NK-92 (cell line): ENCODE measurements at regions not wholly inside any gene's neighbourhood (a gene's known extent, or its start where the extent isn't known, plus 50 kb on each side); places are given as distances from the start of the nearest gene placed in this dataset.
"Not testable (repeated sequence)": the region's sequence is repeated elsewhere in the genome, so short reads cannot be mapped to it uniquely, and the experiment has no call there.

Source experiments
- DNase-seq: peaks from one replicate; lab custom pipeline; 2025; ENCODE audit not compliant: unreplicated experiment; lab: John Stamatoyannopoulos, UW

DNA sequence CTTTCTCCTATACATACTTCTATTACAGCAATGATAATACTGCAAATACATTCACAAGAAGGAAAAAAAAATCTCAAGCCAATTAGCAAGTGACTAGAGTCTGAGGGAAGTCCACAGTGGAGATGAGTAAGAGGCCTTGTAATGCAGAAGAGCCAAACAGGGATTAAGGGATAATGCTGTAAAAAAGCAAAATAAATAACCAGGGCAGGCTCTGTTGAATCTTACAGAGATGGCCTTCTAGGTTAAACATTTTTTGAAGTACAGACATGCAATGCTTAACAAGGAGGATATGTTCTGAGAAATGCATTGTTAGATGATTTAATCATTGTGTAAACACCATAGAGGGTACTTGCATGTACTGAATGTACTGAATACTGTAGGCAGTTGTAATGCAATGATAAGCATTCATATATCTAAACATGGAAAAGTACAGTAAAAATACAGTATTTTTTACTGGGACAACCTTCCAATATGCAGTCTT, 122.1 kb upstream of the RMDN2 start:
- DNase-seq: no peak

DNA sequence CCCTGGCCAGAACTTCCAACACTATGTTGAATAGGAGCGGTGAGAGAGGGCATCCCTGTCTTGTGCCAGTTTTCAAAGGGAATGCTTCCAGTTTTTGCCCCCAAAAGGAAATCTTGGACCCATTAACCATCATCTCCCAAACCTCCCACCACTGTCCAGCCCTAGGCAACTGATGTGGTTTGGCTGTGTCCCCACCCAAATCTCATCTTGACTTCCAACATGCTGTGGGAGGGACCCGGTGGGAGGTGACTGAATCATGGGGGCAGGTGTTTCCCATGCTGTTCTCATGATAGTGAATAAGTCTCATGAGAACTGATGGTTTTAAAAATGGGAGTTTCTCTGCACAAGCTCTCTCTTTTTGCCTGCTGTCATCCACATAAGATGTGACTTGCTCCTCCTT, 119.1 kb upstream of the RMDN2 start:
- not testable (repeated sequence) for DNase-seq

DNA sequence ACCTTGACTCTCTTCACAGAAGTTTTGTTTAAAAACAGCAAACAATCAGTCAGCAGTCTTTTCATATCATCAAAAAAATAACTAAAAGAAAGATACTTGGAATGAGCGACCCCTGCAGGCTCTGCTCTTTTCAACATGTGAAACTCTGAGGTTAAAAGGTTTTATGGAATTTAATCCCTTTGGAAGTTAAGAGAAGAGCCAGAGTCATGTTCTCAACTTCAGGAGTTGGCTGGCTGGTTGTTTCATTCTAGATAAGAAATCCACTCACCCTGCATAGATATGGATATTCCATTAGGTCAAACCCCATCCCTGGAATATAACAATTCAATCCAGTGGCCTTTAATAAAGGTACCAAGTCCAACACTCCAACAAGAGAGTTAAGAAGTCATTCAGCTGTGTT, 115.6 kb upstream of the RMDN2 start:
- no peak for DNase-seq

DNA sequence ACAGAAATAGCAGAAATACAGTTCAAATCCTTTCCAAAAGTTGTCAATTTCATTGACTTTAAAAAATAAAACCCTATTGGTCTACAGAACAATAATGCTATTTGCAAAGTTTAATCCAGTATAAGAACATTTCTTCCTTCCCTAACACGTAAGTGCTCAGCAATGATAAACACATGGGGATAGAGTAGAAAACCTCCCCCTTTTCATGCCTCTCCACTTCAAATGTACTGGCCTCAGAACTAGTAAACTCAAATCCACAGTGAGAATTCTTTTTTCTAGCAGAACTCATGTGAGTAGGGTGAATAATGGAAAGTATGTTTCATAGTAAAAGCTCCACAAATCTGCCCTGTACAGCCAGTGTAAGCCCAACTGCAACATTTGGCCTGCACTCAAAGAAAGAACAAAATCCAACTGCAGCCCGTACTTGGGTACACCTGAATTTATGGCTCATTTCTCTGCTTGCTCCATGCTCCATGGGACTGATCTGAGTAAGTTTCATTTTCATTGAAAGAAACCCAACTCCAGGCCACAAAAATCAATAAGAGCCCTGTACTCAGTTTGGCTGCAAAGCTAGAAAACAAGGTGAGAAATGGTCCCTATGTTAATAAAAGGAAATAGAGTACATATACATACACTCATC, 115.0 kb upstream of the RMDN2 start:
- no peak for DNase-seq

DNA sequence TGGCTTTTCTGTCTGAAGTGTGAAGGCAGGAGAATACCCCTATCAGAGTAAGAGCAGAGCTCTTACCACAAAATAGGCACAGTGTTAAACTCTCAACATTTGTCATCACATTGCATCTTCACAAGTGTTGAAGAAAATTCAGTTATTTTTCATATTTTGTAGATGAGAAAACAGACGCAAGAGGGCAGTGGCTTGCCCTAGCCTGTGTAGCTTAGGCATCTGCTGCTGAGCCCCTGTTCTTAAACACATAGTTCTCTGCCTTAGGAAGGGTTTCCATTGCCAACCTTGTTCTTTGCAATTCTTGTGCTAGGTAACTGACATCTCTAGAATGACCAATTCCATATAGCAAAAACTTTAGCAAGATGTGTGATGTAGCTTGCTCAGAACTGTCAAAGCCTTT, 112.7 kb upstream of the RMDN2 start:
- no peak for DNase-seq

DNA sequence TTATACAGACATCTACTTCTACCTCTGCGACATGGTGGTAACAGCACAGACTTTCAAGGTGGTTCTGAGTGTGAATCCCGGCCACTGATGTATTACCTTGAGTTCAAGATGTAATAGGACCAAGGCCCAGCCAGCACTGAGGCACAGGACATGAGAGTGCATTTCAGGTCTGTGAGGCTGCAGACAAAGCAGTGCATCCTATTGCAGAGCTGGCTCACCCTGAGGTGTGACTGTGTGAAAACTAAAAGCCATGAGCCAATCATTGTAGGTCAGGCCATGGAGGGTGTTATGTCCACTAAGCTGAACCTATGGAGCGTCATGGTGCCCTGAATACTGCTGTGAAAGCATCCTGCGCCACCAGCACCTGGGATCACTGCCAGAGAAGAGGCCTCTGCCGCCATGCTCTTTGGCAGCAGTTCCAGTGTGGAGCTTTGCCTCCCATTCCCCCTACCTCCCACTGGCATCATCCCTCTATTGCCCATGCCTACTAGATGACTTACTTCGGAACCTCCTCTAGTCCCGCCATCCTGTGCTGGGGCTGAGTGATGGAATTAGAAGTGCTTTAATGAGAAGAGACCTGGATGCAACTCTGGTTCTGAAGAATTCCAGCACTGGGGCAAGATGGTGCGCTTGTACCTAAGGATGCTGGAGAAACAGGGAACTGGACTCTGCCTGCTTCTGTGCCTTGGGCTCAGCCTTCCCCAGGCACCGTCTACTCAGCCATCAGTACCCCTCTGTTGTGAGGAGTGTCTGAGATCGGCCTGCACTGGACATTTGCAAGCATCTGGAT, 112.0 kb upstream of the RMDN2 start:
- DNase-seq: no peak

DNA sequence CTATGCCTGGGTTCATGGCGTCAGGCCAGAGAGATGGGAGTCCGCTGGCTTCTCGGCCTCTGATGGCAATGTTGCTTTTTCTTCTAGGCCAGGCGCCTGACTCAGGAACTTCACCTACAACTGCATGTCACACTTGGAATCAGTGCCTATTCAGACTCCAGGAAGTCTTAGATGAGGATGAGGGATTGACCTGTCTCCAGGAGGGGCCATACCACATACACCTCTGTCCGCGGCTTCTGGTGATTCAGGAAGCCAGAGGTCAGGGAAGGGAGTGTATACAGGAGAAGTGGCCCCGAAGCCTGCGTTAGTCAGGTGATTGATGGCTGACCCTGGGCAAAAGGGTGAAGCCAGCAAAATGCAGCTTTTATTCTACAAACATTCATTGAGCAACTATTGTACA, 109.1 kb upstream of the RMDN2 start:
- no peak for DNase-seq

DNA sequence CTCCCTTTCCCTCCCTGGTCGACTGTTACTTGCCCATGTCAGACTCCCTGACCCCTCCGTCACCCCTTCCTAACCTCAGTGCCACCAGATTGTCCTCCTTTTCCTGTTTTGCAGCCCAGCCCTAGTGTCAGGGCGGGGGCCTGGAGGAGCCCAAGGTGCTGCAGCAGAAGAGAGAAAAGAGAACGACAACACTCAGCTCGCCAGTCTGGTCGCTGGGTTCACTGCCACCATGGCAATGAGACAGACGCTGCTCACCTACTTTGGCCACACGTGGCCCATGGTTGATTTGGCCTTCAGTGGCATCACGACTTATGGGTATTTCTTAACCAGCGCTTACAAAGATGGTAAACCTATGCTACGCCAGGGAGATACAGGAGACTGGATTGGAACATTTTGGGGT, 108.4 kb upstream of the RMDN2 start:
- no peak for DNase-seq

DNA sequence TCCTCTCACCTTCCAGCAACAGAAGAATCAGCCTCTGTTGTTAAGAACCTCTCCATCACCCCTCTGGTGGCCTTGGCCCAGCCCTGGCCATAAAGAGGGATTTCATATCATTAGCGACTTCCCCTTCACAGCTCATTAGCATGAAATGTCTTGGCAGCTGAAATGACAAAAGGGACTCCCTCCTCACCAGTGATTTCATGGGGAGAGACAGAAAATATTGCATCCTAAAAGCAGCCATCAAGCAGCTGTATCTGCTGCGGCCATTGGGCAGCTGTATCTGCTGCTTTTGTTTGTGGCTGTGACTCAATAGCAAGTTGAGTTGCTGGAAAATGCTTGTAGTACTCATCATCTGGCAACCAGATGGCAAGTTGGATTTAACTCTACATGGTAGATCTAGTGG, 105.9 kb upstream of the RMDN2 start:
- no peak for DNase-seq

DNA sequence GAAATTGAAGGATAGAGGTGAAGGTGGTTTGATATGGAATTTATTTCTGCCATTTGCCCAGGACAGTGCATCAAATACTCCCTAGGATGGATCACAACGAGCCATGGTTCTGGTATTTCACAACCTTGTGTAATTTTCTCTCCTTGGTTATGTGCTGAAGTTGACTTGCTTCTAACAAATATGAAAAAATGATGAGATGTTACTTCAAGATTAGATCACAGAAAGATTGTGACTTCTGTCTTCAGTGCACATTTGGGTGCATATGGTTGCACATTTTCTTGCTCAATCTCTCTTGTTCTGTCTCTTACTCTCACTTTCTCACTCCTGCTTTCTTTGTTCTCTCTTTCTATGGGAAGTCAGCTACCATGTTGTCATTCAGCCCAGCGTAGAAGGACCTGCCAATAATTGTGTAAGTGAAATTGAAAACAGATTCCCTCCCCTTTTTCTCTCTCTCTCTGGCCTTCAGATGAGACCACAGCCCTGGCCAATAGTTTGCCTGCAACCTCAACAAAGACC, 104.6 kb upstream of the RMDN2 start:
- DNase-seq: no peak

DNA sequence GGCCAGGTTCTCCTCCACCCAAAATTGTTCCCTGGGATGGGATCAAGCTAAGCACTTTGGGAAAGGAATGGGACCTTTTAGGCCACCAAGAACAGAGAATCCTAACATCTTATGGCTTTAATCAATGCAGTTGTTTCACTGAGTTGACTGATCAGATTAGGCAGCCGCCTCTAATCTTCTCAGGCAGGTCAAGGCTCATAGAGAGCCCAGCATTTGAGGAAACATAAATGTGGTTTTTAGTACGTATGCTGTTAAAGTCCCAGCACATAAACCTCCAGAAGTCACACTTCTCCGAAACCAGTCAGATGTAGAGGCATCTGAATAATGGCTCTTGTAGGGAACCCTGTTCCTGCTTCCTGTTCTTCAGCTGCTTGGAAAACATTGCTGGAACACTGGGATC, 99.5 kb upstream of the RMDN2 start:
- DNase-seq: no peak

DNA sequence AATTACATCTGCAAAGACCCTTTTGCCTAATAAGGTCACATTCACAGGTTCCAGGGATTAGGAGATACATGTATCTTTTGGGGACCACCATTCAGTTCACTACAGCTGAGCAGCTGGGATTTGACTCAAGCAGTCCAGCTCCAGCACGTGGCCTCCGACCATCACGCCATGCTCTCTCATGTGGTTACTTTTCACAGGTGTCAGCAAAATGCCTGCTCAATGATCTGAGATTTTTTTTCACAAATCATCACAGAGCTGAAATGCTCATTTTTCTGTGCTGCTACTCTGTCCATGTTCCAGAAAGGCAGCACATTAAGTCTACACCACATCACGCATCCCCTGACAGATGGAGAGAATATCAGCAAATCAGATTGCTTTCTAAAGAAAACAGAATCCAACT, 98.5 kb upstream of the RMDN2 start:
- no peak for DNase-seq

DNA sequence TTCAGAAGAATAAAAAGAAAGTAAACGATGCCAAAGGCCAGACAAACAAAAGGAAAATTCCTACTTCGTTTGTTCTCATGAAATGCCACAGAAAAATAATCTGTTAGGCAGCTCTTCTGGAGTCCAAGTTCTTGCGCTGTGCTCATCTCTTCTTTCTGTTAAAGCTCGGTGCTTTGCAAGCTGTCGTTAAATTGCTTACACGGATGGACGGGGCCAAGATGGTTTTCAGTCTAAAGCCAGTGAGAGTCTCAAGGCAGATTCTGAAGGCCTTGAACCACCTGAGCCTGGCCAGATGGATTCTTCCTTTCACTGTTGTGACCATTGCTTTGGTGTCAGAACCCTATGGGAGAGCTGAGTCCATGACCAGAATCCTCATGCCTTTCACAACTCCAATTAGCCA, 97.6 kb upstream of the RMDN2 start:
- DNase-seq: no peak

DNA sequence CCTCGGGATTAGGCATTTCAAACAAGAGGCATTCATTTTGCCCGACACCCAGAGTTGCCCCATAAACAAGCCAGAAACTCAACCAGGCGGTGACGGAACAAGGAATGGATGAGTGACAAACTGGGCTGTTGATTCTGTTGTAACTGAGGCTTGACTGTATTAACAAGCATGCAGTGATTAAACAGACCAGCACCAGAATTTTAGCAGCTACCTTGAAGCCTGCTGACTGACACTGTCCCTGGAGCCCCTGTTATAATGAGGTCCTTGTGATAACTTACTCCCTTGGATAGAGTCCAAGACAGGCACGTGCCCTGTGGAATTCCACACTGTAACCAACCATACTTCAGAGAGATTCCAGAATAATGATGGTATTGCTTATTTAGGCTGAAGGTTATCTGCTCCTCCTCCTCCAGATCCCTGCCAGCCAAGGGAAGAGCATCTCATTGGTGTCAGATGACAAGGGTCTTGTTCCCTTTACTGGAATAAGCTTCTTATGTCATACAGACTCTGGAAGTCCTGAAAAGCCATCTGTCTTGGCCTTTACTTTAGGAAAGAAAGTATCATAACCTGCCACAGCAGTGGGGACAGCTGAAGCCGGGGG, 97.1 kb upstream of the RMDN2 start:
- no peak for DNase-seq

DNA sequence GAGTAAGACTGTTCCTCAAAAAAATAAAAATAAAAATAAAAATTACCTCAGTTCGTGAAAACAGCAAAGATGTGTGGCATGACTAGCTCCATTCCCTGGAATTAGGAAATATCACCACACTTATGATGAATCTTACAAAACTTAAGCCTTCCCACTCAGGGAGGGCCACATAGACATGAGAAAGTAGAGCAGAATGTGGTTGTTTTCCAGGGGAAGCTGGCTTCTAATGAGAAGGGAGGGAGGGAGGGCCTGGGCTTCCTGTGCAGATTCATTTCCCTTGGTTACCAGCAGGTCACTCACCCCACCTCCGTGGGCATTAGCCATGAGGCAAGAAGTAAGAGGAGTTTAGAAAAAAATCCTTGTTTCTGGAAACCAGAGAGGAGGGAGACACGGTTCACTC, 95.9 kb upstream of the RMDN2 start:
- DNase-seq: no peak

DNA sequence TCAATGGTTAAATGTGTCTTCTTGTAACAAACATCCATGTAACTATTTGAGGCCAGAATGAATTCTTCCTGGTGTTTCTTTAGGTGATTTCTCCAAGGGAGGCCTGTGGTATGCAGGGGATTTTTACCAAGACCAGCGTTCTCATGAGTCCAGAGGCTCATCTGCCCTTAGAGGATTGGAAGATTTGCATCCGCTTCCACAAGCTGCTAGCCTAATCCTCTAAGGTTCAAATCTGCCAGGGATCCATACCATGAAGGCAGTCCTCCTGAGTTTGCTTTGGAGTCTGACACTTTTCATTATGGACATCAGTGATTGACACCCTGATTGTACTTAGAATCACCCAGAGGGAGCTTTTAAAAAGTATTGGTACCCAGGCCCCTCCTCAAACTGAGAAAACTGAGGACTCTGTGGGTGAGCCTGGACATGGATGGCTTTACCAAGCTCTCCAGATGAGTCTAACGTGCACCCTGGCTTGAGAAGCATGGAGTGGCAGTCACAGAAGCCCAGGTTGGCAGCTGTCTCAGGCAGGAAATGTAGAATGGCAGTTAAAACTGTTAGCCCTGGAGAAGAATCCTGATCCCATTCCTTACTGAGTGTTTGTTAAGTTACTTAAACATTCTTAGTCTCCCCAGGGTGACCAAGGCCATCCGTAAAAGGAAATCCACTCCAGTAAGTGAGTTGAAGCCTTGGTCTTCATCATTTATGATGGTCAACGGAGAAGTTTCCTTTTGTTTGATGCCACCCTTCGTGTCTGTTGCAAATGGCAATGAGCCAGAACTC, 95.3 kb upstream of the RMDN2 start:
- DNase-seq: no peak

DNA sequence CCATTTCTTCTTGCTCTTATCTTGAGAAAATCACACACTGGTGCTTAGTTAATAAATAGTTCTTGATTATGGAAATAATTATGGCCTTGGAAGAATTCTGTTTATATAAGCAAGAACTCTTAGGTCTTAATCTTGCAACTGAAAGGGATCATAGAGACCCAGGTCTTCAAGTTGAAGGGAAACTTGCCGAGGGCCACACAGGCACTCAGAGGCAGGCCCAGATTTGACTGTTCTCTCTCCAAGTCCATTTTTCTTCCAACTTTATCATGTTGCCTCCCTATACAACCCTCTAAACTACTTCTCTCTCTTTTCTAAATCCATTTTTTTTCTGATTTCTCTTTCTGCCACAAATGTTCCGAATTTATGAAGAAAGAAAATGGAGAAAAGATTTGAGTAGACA, 94.5 kb upstream of the RMDN2 start:
- no peak for DNase-seq

DNA sequence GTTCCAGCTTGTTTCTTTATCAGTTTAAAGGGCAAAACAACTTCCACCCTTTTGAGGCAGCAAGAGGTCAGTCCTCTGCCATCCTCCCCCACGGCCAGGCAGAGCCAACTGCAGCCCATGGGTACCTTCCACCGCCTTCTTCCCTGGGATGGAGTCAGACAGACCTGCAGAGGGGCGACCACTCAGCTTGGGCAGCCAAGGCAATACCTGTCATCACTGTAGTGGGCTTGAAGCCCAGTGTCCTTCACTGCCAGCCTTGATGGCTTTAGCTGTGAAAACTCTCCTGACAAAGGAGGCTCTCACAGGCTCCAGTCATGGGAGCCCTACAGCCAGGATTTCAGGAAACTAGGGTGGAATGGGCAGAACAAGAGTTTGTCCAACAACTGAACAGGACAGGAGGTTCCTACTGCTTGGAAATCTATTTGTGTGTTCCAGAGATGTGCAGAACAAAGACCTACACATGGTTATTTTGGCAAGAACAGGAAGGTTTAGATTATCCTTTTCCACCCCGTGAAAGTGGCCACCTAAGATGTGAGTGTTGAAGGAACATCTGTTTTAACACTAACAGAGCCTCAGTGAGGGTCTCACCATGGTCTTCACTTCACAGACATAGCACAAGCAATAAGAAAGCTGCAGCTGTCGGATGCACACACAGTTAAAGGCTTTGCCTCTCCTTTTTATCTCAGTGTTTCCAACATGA, 93.9 kb upstream of the RMDN2 start:
- no peak for DNase-seq

DNA sequence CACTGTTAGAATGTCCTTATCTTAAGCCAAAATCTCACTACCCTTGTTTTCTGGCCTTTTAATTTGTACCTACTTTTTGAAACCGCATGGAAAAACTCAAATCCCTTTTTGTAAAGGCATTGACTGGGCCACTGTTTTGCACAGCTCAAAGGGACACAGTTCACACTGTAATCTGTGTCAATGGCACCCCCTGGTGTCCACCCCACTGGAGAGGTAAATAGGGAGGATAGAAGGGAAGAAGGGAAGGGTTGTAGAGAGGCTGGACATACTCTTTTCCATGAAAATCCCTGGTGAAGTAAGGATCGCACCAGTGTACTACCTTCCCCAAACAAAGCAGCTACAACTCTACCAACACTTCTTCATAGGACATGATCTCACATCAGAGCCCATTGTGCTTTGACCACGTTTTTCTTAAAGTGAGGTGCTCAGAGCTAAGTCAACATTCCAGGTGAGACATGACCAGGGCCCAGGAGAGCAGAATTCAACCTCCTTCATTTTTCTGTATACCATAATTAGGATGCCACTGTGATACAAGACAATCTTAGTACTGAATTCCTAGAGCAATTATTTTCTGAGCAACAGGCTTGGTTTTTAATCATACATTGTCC, 92.4 kb upstream of the RMDN2 start:
- peak; percentile 32 for DNase-seq

DNA sequence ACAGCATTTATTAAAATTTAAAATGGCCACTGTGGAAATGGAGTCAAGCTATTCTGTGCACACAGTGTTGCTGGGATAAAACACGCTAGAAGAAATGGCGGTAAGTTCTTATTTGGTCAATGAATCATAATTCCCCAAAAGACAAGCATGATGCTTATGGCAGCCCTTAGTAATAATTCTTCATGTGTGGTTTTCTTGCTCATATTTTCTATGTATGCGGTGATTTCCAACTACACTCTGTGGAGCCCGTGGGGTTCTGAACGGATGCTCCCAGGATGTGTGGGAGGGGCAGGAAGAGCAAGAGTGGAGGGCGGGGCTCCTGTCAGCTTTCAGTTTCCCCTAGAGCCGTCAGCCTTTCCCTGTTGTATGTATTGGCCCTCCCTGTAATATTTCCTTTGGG, 91.7 kb upstream of the RMDN2 start:
- DNase-seq: no peak
